Raji (cell line): ENCODE measurements at regions not wholly inside any gene's neighbourhood (a gene's known extent, or its start where the extent isn't known, plus 50 kb on each side); places are given as distances from the start of the nearest gene placed in this dataset.

Source experiments
- POLR2A ChIP-seq: IDR thresholded peaks from 2 replicates; pipeline ENCODE4 v1.6.1; 2011; ENCODE audit warnings: low read depth, low read length, control low read depth; ENCODE audit not compliant: insufficient read depth

DNA sequence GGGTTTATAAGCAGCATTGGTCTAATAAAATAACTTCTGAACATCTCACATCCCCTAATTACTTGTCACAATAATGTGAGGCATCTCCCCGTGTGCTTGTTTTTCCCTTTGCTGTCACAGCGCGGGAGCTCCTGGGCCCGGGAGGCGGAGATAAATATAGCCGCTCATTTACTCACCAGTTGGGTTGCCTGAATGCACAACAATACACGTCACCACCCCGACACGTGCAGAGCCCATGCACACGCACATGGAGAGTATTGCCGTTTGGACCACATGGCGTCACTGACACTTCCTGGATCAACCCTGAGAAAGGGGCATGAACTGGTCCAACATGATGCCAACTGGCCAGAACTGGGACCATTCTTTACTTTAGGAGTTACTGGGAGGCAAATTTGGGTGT is 76.2 kb downstream of the MRPL46 start:
- no peak for TF ChIP-seq POLR2A

GRCh38 chr15:88390164-88390901 is 76.9 kb downstream of the MRPL46 start:
- TF ChIP-seq POLR2A: no peak

GRCh38 chr15:88389120-88389519 is 78.1 kb downstream of the MRPL46 start:
- no peak for TF ChIP-seq POLR2A

- no peak for TF ChIP-seq POLR2A
These were observed 78.5 kb downstream of the MRPL46 start for GRCh38 chr15:88388686-88389085.

- no peak for TF ChIP-seq POLR2A
These were observed 82.0 kb downstream of the MRPL46 start for GRCh38 chr15:88385078-88385700.

DNA sequence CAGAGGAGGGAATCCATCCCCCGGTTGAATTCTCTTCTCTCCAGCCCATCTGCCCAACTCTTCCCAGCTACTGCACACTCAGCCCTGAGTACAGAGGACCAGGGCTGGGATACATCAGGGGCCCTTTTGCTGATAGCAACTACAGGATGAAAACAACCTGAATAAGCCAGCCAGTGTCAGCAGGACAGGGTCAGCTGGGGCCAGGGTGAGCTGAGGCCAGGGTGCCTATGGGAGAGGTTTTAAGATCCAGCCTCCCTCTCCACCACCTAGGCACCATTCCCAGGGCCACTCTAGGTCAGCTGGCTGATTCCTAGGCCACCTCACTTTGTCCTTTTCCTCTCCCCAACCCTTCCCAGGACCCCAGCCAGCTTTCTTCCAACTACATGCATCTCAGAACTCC is 83.8 kb downstream of the MRPL46 start:
- no peak for TF ChIP-seq POLR2A

DNA sequence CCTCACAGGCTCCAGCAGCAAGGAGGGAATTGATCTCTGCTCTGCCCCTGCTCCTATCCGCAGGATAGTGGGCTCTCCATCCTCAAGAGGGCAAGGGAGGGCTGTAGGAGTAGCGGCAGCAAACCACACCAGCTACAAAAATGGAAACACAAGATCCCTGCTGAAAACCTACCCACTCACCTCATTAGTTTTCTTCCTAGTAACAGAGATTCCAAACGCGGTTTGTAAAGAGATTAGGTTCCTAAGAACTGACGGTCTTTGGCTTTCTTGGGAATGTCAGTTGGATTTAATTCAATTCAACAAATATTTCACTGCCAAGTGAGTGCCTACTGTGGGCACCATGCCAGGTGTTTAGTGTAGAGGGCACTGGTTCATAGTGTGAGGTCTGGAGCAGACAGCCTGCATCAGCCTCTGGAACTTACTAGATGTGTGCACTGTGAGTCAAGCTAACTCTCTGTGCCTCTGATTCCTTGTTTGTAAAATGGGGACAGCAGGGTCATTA is 84.7 kb downstream of the MRPL46 start:
- no peak for TF ChIP-seq POLR2A

DNA sequence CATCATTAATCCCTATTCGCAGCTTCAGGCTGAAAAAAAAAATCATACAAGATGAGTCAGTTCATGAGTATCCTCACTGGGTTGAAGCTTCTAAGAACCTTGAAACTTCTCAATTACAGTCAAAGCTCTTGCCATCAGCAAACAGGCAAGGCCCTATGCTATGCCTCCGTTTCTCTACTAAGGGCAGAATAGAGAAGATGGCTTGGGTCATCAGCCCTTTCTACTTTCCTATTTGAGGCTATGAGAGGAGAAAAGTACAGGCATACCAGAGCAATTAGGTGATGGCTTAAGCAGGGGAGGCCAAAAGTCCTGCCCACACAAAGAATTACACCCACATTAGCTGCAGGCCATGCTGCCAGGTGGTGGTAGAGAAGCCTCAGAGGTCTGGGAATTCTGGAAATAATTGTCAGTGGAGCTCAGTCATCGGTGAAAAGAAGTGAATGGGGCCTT is 89.0 kb downstream of the MRPL46 start:
- no peak for TF ChIP-seq POLR2A

- no peak for TF ChIP-seq POLR2A
These were observed 89.7 kb downstream of the MRPL46 start for GRCh38 chr15:88377509-88377908.

DNA sequence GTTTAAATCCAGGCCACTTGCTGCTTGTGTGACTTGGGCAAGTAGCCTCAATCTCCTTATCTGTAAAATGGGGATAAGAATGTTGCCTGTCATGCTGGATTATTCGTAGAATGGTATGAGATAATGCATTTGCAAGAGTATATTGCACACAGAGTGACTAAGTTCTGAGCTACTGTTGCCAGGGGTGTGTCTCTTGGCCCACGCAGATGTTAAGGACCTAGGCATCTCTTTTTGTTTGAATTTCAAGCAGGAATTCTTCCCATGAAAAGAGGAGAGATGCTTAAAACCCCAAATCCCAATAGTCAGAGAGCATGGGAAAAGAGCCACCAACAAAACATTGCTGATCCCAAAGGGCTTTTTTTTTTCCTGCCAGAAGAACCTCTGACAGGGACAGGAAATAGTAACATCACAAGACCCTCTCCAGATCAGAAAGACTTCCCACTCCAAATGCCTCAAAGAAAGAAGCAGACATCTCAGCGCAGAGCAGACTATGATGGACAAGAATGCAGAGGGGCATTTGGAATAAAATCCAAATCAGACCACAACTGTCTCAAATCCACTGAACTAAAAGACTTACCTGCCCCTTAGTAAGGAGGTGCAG is 90.5 kb downstream of the MRPL46 start:
- TF ChIP-seq POLR2A: no peak

DNA sequence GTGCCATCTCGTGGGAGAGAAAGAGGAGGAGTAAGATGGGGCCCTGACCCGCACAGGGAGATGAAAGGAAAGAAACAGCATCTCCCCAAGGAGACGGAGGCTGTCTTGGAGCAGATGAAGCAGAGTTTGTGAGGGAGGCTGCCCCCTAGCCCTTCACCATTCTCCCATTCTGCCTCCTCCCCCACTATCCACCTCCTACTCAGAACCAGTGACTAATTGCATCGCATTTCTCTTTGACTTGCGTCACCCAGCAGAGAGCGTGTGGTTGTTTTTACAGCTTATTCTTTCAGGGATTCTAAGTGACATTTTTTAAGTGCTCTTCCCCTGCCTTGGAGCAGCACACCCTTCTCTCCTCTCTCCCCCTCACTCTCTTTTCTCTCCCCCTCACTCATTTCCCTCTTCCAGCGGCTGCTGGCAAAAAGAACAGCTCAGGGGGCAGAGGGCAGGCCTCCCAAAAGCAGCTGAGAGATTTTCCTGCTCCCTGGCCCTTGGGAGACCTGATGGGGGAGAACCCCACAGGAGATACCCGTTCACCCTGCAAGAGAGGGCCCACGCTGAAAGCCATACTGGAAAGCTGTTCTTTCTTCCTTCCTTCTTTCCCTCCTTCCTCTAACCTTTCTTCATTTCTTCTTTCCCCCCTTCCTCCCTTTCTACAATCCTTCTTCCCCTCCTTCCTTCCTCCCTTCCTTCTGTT is 91.8 kb downstream of the MRPL46 start:
- TF ChIP-seq POLR2A: no peak

DNA sequence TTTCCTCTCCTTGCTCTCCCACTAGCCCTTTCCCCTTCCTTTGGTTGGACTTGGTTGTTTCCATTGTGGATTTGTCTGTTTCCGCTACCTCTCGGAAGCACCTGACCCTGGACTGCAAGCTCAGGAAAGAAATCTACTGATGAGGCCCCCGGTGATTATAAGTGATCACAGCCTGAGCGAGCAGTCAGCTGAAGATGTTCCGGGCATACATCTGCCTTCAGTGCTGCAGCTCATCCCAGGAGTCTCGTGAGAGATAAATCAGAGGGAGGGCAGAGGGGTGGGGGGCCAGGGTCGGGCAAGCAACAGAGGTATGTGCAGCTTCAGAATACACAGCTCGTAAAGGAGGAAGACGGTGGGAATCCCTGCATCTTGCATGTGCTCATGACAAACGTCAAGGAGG is 102.1 kb downstream of the MRPL46 start:
- no peak for TF ChIP-seq POLR2A

DNA sequence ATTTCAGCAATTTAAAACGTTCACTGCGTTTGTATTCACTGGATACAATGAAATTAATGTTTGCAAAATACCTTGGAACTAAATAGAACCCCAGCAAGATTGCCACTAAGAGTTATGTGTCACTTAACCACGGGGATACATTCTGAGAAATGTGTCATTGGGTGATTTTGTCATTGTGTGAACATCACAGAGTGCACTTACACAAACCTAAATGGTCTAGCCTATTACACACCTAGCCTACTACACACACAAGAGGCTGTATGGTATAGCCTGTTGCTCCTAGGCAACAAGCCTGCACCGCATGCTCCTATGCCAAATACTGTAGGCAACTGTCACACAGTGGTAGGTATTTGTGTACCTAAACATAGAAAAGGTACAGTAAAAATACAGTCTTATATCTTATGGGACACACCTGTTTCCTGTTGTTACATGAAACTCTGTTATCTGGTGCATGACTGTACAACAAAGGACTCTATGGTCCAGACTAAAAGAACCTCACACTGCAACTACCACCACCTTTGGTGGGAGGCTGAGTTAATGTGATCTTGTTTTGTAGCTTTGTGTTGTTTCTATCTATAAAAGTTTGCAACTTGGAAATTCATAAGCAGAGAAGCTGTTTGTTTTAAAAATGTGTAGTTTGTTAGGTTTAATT is 92.2 kb upstream of the NTRK3 start:
- TF ChIP-seq POLR2A: no peak

DNA sequence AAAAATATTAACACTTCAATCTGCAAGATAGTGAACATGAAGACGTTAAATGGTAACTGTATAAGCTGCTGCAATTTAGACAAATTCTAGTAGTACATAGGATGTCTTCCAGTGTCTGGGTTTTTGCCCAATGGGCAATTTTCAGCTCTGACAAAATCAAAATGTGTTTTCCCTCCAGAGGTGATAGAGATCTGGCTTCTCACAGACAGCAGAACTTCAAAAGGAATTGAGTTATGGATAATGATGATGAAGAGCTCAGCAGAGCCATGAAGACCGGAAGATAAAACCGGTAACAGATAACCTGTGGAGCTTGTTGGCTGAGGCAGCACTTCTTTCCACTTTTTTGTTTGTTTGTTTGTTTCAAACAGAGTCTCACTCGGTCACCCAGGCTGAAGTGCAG is 89.4 kb upstream of the NTRK3 start:
- no peak for TF ChIP-seq POLR2A

DNA sequence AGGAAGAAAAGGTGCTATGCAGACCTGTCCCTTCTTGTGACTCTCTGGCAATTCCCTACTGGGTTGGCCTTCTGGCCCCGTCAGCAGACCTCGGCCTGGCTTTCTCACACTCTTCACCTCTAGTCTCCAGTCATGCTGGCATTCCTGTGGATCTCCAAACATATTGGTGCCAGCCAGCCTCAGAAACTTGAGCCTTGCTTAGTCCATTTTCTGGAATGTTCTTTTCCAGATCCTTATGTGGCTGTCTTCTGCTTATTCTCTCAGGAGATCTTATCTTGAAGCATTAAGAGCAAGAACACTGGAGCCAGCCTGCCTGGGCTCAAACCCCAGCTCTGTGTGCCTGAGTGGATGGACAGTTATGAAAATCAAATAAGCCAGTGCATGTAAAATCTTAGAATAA is 88.2 kb upstream of the NTRK3 start:
- TF ChIP-seq POLR2A: no peak

- TF ChIP-seq POLR2A: no peak
These were observed 86.1 kb upstream of the NTRK3 start for GRCh38 chr15:88342666-88343065.

DNA sequence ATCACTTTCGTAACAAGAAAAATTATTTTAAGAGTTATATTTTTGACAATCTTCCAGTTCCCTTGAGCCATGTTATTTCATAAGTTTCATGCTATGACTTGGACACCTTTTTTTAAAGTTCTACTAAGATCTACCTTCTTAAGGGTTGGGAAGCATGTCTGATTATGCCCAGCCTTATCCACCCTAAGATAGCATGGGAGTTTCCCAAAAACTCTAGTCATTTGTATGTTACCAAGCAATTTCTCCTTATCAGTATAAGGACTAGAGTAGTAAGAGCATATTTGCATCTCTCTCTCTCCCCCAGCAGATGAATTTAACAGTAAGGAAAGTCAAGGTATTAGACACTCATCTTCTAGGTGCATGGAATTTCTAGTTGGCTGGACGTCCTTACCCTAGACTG is 85.1 kb upstream of the NTRK3 start:
- TF ChIP-seq POLR2A: no peak
